Gastroesophageal sphincter (tissue), 4 donors: ENCODE measurements at regions not wholly inside any gene's neighbourhood (a gene's known extent, or its start where the extent isn't known, plus 50 kb on each side); places are given as distances from the start of the nearest gene placed in this dataset.

Source experiments
- ATAC-seq: fragments of 150-250 bp; one replicate; pipeline ENCODE4 v1.9.1; 2016; ENCODE audit warnings: mild to moderate bottlenecking, moderate library complexity
- H3K27ac ChIP-seq, 4 donors: fragments of 200-600 bp; sonication (generic) in 3 of 4; 1 replicate in 3 of 4; 2 replicates in 1 of 4; pipeline ENCODE4 v1.5.1; 2016 to 2019
- H3K27me3 ChIP-seq: fragments of 200-600 bp; sonication (generic); one replicate; pipeline ENCODE4 v1.5.1; 2019
- H3K36me3 ChIP-seq, 2 donors: fragments of 200-600 bp; sonication (generic); one replicate each; pipeline ENCODE4 v1.5.1; 2019; ENCODE audit warnings: control low read depth in 1 of 2
- H3K4me1 ChIP-seq, 3 donors: fragments of 200-600 bp; sonication (generic); 1 replicate in 2 of 3; 2 replicates in 1 of 3; pipeline ENCODE4 v1.5.1; 2016 to 2019; ENCODE audit warnings: control low read depth in 2 of 3
- H3K4me3 ChIP-seq, 2 donors: fragments of 200-600 bp; sonication (generic); one replicate each; pipeline ENCODE4 v1.5.1; 2019; ENCODE audit warnings: mild to moderate bottlenecking in 1 of 2, moderate library complexity in 1 of 2
- H3K9me3 ChIP-seq, 3 donors: fragments of 200-600 bp; sonication (generic); one replicate each; pipeline ENCODE4 v1.5.1; 2017 to 2019; ENCODE audit warnings: control low read depth in 2 of 3
- CTCF ChIP-seq, 4 experiments: fragments of 200-600 bp in 2 of 4; fragments of 450-650 bp in 2 of 4; sonication (generic) in 1 of 4; IDR thresholded peaks; one replicate each; pipeline ENCODE4 v1.5.1; 2017 to 2019; ENCODE audit warnings: antibody characterized with exemption in 4 of 4, mild to moderate bottlenecking in 2 of 4, moderate library complexity in 2 of 4
- EP300 ChIP-seq: sonication (generic); formaldehyde crosslinking; IDR thresholded peaks from one replicate; pipeline ENCODE4 v1.6.1; 2017; ENCODE audit warnings: antibody characterized with exemption, mild to moderate bottlenecking
- POLR2A ChIP-seq, 2 donors: fragments of 450-650 bp; IDR thresholded peaks; one replicate each; pipeline ENCODE4 v1.6.1; 2017; ENCODE audit warnings: antibody characterized with exemption in 2 of 2, mild to moderate bottlenecking in 2 of 2, moderate library complexity in 1 of 2
- POLR2AphosphoS5 ChIP-seq: sonication (generic); formaldehyde crosslinking; IDR thresholded peaks from one replicate; pipeline ENCODE4 v1.6.1; 2017; ENCODE audit warnings: antibody characterized with exemption
- WGBS, 2 donors: methylation state at CpG; one replicate each; pipeline ENCODE4 v1.1.5; 2018; ENCODE audit warnings: low coverage in 1 of 2; 5-methylcytosine and 5-hydroxymethylcytosine counted together

GRCh38 chr3:124207077-124207476, 215.2 kb upstream of the ROPN1 start:
- Histone ChIP-seq H3K9me3 (no peaks in the 10 kb centered on the region), H3K36me3 (no peaks in the 10 kb centered on the region), H3K4me1 (peaks cover 0 to 15% (median 9%) of the 10 kb centered on the region in 3 donors), H3K27me3 (no peaks in the 10 kb centered on the region), H3K27ac (no peak overlapping the region), H3K4me3 (no peak overlapping the region)
- ATAC-seq, result no peak
- 80 to 93% methylated on average over 2 to 3 of the region's 5 CpGs for WGBS, 2 donors
- TF ChIP-seq POLR2AphosphoS5 (no peak), POLR2A (IDR thresholded peaks at IDR 0.05) (no peak), EP300 (no peak), CTCF (IDR thresholded peaks at IDR 0.05) (no peak)

- Histone ChIP-seq H3K36me3 (no peaks in the 10 kb centered on the region), H3K9me3 (no peaks in the 10 kb centered on the region), H3K27me3 (no peaks in the 10 kb centered on the region), H3K4me3 (no peak overlapping the region), H3K4me1 (peaks cover 0 to 6% (median under 1%) of the 10 kb centered on the region in 3 donors), H3K27ac (no peak overlapping the region)
- no peak for ATAC-seq
- no peak for TF ChIP-seq POLR2A (IDR thresholded peaks at IDR 0.05)
- no peak for TF ChIP-seq EP300
- TF ChIP-seq POLR2AphosphoS5, result no peak
- no peak for TF ChIP-seq CTCF (IDR thresholded peaks at IDR 0.05)
- WGBS, 2 donors, result 29 to 72% methylated on average over 2 to 4 of the region's 5 CpGs
Observed at GRCh38 chr3:124207873-124208485, 216.1 kb upstream of the ROPN1 start.

GRCh38 chr3:124209426-124209825, 217.5 kb upstream of the ROPN1 start:
- TF ChIP-seq POLR2A (IDR thresholded peaks at IDR 0.05) (no peak), CTCF (IDR thresholded peaks at IDR 0.05) (no peak), POLR2AphosphoS5 (no peak), EP300 (no peak)
- no peaks in the 10 kb centered on the region for H3K27me3 ChIP-seq
- no peaks in the 10 kb centered on the region for H3K4me1 ChIP-seq
- no peaks in the 10 kb centered on the region for H3K9me3 ChIP-seq
- 92 to 94% methylated on average over 2 of the region's 2 CpGs for WGBS, 2 donors
- H3K27ac ChIP-seq, result no peak overlapping the region
- ATAC-seq, result no peak
- H3K36me3 ChIP-seq, result no peaks in the 10 kb centered on the region
- no peak overlapping the region for H3K4me3 ChIP-seq

GRCh38 chr3:124210899-124211298, 219.0 kb upstream of the ROPN1 start:
- H3K9me3 ChIP-seq, result no peaks in the 10 kb centered on the region
- H3K36me3 ChIP-seq, result no peaks in the 10 kb centered on the region
- H3K27ac ChIP-seq, result no peak overlapping the region
- no peak for TF ChIP-seq POLR2A (IDR thresholded peaks at IDR 0.05)
- no peak for TF ChIP-seq EP300
- no peak for TF ChIP-seq POLR2AphosphoS5
- TF ChIP-seq CTCF (IDR thresholded peaks at IDR 0.05), result no peak
- no peaks in the 10 kb centered on the region for H3K4me1 ChIP-seq
- no peak for ATAC-seq
- no peaks in the 10 kb centered on the region for H3K27me3 ChIP-seq
- H3K4me3 ChIP-seq, result no peak overlapping the region

- Histone ChIP-seq H3K27ac (no peak overlapping the region), H3K27me3 (no peaks in the 10 kb centered on the region), H3K4me1 (no peaks in the 10 kb centered on the region), H3K4me3 (no peak overlapping the region), H3K9me3 (no peaks in the 10 kb centered on the region), H3K36me3 (no peaks in the 10 kb centered on the region)
- no peak for TF ChIP-seq EP300
- no peak for TF ChIP-seq POLR2A (IDR thresholded peaks at IDR 0.05)
- no peak for TF ChIP-seq POLR2AphosphoS5
- TF ChIP-seq CTCF (IDR thresholded peaks at IDR 0.05), result no peak
- ATAC-seq, result no peak
Observed at GRCh38 chr3:124213641-124214040, 221.7 kb upstream of the ROPN1 start.
